ENCODE measurements at regions not wholly inside any gene's neighbourhood (a gene's known extent, or its start where the extent isn't known, plus 50 kb on each side); places are given as distances from the start of the nearest gene placed in this dataset.

DNA sequence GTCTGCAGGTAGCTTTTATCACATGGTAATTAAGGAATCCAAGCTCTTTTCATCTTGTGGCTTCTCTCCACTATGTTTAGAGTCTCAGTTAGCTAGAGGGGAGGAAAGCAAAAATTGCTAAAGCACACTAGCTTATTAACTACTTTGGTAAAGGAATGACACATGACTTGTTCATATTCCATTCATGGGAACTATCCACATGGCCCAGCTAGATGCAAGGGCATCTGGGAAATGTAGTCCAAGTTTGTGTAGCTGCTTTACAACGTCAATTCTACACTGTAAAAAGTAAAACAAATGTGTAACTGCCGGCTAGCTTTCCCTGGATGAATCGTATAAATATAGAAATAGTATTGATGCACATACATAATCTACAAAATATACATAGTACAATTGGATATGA is 244.5 kb upstream of the LRFN5 start:
- H3K4me3 ChIP-seq (ENCODE audit: control insufficient read depth, low read depth, low read length), result no peak overlapping the region
- TF ChIP-seq, protein P1, sequence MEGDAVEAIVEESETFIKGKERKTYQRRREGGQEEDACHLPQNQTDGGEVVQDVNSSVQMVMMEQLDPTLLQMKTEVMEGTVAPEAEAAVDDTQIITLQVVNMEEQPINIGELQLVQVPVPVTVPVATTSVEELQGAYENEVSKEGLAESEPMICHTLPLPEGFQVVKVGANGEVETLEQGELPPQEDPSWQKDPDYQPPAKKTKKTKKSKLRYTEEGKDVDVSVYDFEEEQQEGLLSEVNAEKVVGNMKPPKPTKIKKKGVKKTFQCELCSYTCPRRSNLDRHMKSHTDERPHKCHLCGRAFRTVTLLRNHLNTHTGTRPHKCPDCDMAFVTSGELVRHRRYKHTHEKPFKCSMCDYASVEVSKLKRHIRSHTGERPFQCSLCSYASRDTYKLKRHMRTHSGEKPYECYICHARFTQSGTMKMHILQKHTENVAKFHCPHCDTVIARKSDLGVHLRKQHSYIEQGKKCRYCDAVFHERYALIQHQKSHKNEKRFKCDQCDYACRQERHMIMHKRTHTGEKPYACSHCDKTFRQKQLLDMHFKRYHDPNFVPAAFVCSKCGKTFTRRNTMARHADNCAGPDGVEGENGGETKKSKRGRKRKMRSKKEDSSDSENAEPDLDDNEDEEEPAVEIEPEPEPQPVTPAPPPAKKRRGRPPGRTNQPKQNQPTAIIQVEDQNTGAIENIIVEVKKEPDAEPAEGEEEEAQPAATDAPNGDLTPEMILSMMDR (IDR thresholded peaks at IDR 0.05; ENCODE audit: control insufficient read depth, insufficient read depth, low read depth, low read length, missing control alignments), result no peak
- no peak for DNase-seq (ENCODE audit: low read depth)

DNA sequence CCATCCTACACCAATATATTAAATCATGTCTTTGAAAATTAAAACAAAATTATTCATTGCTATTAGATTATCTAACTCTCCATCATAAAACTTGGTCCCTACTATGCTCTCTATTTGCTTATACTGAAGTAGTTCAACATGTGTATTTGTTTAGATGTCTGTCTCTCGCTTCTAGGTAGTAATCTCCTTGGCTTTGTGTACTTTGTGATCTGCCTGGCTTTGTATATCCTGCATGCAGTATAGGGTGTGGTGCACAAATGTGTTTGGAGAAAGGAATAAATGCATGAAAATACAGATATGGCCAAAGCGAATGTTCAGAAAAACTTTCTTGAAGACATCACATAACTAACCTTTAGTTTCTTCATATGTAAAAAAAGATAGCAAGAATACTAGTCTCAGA is 246.6 kb upstream of the LRFN5 start:
- no peak for DNase-seq (ENCODE audit: low read depth)
- TF ChIP-seq, protein P1 (IDR thresholded peaks at IDR 0.05; ENCODE audit: control insufficient read depth, insufficient read depth, low read depth, low read length, missing control alignments), result no peak
- no peak overlapping the region for H3K4me3 ChIP-seq (ENCODE audit: control insufficient read depth, low read depth, low read length)

DNA sequence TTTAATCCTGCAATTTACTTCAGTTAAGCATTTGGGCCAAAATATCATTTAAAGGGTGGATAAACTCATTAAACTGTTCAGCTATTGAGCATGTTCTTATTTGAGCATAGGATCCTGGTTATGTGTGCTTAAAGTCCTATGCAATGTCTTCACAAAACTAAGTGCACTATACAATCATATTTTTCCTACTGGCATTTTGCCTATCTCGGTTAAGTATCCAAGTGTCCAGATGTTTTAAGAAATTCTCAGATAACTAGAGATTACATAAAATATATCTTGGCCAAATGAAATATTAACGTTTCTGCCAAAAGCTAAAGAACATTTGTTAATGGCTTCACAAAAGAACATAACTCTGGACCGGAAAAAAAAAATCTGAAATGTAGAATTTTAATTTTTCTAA is 250.8 kb upstream of the LRFN5 start:
- DNase-seq (ENCODE audit: low read depth), result no peak
- TF ChIP-seq, protein P1 (IDR thresholded peaks at IDR 0.05; ENCODE audit: control insufficient read depth, insufficient read depth, low read depth, low read length, missing control alignments), result no peak
- H3K4me3 ChIP-seq (ENCODE audit: control insufficient read depth, low read depth, low read length), result no peak overlapping the region

DNA sequence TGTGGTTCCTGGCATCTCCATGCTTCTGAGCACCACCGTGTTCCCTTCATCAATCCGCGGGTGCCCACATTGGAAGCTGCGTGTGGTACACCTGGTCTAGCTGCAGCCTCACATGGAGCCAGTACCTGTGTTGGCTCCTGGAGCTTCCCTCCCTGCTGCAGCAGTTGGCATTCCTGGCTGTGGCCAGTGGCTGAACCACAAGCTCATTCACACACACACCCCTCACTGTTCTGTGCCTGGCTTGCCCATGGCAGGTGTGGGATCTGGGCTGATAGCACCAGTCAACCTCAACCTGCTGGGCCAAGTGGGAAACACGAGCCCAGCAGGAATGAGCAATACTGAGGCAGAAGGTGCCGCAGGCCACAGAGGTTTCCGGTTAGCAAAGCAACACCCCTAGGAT is 256.2 kb upstream of the LRFN5 start:
- DNase-seq (ENCODE audit: low read depth), result no peak
- no peak overlapping the region for H3K4me3 ChIP-seq (ENCODE audit: control insufficient read depth, low read depth, low read length)
- TF ChIP-seq, protein P1 (IDR thresholded peaks at IDR 0.05; ENCODE audit: control insufficient read depth, insufficient read depth, low read depth, low read length, missing control alignments), result no peak

GRCh38 chr14:41349289-41349910 is 257.3 kb upstream of the LRFN5 start:
- TF ChIP-seq, protein P1 (IDR thresholded peaks at IDR 0.05; ENCODE audit: control insufficient read depth, insufficient read depth, low read depth, low read length, missing control alignments), result no peak
- DNase-seq (ENCODE audit: low read depth), result no peak
- H3K4me3 ChIP-seq (ENCODE audit: control insufficient read depth, low read depth, low read length), result no peak overlapping the region

- no peak for DNase-seq (ENCODE audit: low read depth)
- TF ChIP-seq, protein P1 (IDR thresholded peaks at IDR 0.05; ENCODE audit: control insufficient read depth, insufficient read depth, low read depth, low read length, missing control alignments), result no peak
- H3K4me3 ChIP-seq (ENCODE audit: control insufficient read depth, low read depth, low read length), result no peak overlapping the region
Measured at GRCh38 chr14:41343857-41344256, 262.8 kb upstream of the LRFN5 start.

- TF ChIP-seq, protein P1 (IDR thresholded peaks at IDR 0.05; ENCODE audit: control insufficient read depth, insufficient read depth, low read depth, low read length, missing control alignments), result no peak
- no peak overlapping the region for H3K4me3 ChIP-seq (ENCODE audit: control insufficient read depth, low read depth, low read length)
- DNase-seq (ENCODE audit: low read depth), result no peak
Measured at GRCh38 chr14:41313196-41313595, 293.5 kb upstream of the LRFN5 start.

Data from AG09309 (cell line).